ENCODE measurements at regions not wholly inside any gene's neighbourhood (a gene's known extent, or its start where the extent isn't known, plus 50 kb on each side); places are given as distances from the start of the nearest gene placed in this dataset.

GRCh38 chr17:15039366-15039765 lies 225.8 kb downstream of the PMP22 start:
- no peak overlapping the region for H3K4me3 ChIP-seq (replicated peaks; ENCODE audit: low read depth, low read length)
- no peak for DNase-seq (ENCODE audit: extremely low read depth, low read depth)
- TF ChIP-seq CTCF (IDR thresholded peaks at IDR 0.05; ENCODE audit: low read depth, low read length, missing control alignments): no peak

GRCh38 chr17:15038656-15039055 lies 226.5 kb downstream of the PMP22 start:
- DNase-seq (ENCODE audit: extremely low read depth, low read depth): peak; percentile 73
- no peak for TF ChIP-seq CTCF (IDR thresholded peaks at IDR 0.05; ENCODE audit: low read depth, low read length, missing control alignments)
- H3K4me3 ChIP-seq (replicated peaks; ENCODE audit: low read depth, low read length): no peak overlapping the region

- no peak overlapping the region for H3K4me3 ChIP-seq (replicated peaks; ENCODE audit: low read depth, low read length)
- DNase-seq (ENCODE audit: extremely low read depth, low read depth): no peak
- no peak for TF ChIP-seq CTCF (IDR thresholded peaks at IDR 0.05; ENCODE audit: low read depth, low read length, missing control alignments)
These were observed 228.9 kb downstream of the PMP22 start for GRCh38 chr17:15036238-15036637.

- no peak overlapping the region for H3K4me3 ChIP-seq (replicated peaks; ENCODE audit: low read depth, low read length)
- TF ChIP-seq CTCF (IDR thresholded peaks at IDR 0.05; ENCODE audit: low read depth, low read length, missing control alignments): no peak
- DNase-seq (ENCODE audit: extremely low read depth, low read depth): no peak
These were observed 233.2 kb downstream of the PMP22 start for GRCh38 chr17:15031975-15032374.

- TF ChIP-seq CTCF (IDR thresholded peaks at IDR 0.05; ENCODE audit: low read depth, low read length, missing control alignments): peak; percentile 21
- H3K4me3 ChIP-seq (replicated peaks; ENCODE audit: low read depth, low read length): no peak overlapping the region
- DNase-seq (ENCODE audit: extremely low read depth, low read depth): no peak
These were observed 235.7 kb downstream of the PMP22 start for GRCh38 chr17:15029469-15029868.

GRCh38 chr17:15027853-15028252 lies 237.3 kb downstream of the PMP22 start:
- H3K4me3 ChIP-seq (replicated peaks; ENCODE audit: low read depth, low read length): no peak overlapping the region
- no peak for TF ChIP-seq CTCF (IDR thresholded peaks at IDR 0.05; ENCODE audit: low read depth, low read length, missing control alignments)
- no peak for DNase-seq (ENCODE audit: extremely low read depth, low read depth)

- no peak overlapping the region for H3K4me3 ChIP-seq (replicated peaks; ENCODE audit: low read depth, low read length)
- DNase-seq (ENCODE audit: extremely low read depth, low read depth): no peak
- TF ChIP-seq CTCF (IDR thresholded peaks at IDR 0.05; ENCODE audit: low read depth, low read length, missing control alignments): no peak
These were observed 239.0 kb downstream of the PMP22 start for GRCh38 chr17:15026088-15026487.
